Stimulated activated CD4-positive, alpha-beta T cell treated with anti-CD3 and anti-CD28 coated beads, Interleukin-15, amount 100 ng/mL, for 24 hours (primary cell): ENCODE measurements at regions not wholly inside any gene's neighbourhood (a gene's known extent, or its start where the extent isn't known, plus 50 kb on each side); places are given as distances from the start of the nearest gene placed in this dataset.
"Not testable (repeated sequence)": the region's sequence is repeated elsewhere in the genome, so short reads cannot be mapped to it uniquely, and the experiment has no call there.

ENCODE experiments used
- DNase-seq: peaks from one replicate; pipeline ENCODE4 v3.0.0-alpha.2; 2020

DNA sequence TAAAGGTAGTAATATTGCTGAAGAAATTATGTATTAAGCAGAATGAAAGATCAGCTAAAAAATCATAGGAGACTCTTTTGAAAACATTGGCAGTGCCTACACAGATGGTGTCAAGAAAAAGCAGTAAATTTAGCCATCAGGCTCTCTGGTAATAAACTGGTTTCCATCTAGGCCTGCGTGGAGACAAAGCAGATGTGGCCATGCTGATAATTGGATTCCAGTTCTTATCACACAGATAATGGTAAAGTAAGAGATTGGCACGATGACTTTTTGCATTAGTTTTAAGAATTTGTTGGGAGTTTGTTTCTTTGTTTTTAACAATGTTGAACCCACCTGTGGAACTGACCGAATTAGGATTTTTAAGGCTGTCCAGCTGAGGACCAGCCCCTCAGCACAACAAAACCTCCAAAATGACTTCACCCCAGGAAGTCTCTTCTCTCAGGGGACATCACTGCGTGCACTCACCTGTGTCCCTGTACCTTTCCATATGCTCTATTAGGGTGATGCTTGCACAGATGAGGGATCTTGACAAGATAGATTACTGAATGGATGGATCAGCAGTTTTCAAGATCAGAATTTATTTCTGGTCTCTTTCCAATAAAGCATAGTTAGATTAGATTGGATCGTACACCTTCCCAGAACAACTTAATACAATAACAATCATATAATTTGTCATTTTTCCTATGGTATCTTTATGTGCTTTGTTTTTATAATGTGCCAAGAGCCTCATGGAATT, 69.1 kb upstream of the DNAJC10 start:
- no peak for DNase-seq

DNA sequence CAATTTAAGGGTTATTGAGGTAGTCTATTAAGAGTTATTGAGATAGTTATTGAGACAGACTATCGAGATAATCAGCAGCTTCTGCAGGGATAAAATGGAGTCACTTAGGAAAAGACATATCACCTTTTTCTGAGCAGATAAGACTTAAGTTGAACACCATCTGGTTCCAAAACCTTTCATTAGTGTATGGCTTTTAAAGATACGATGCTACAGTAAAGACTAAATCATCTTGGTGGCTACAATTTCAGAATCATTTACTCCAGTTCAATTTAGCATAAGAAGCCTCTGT, 68.6 kb upstream of the DNAJC10 start:
- no peak for DNase-seq

DNA sequence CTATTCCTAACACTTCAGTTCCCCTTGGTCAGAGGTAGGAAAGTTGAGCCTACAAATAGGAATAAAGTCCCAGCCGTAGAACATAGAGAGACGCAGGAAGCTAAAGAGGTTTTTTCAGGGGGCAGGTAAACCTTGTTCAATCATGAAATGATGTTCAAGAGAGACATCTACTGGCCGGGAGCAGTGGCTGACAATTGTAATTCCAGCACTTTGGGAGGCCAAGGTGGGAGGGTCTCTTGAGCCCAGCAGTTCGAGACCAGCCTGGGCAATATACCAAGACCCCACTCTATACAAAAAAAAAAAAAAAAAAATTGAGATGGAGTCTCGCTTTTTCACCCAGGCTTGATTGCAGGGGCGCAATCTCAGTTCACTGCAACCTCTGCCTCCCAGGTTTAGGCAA, 66.7 kb upstream of the DNAJC10 start:
- no peak for DNase-seq

DNA sequence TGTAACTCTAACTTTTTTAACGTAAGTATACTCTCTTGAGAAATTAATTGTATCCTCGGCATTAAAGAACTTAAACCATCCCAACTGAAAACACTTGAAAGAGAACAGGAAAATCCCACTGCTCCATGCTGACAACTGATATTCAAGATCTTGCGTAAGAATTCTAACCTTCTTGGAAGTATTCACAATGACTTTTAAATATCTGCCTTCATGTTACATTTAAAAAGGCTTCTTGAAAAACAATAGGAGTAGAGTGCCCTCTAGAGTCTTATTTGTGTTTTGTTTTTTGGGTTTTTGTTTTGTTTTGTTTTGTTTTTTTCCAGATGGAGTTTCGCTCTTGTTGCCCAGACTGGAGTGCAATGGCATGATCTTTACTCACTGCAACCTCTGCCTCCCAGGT, 65.4 kb upstream of the DNAJC10 start:
- DNase-seq, result no peak

DNA sequence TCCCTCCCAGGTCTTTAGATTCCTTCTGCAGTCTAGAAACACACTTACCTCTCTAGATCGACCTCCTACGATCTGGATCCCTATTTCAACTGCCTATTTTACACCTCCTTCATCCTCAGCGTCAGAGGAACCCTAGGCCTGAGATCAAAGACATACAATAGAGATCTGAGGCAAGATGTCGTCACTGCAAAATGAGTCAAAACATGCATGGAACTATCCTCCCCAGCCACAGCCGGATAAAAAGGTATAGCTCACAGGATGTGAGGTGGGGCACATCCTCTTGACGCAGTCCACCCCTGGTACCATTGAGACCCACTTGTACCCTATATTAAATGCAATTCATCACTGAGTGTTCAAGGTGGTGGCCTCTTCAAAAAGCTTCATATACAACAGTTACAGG, 63.7 kb upstream of the DNAJC10 start:
- peak; percentile 10 for DNase-seq

DNA sequence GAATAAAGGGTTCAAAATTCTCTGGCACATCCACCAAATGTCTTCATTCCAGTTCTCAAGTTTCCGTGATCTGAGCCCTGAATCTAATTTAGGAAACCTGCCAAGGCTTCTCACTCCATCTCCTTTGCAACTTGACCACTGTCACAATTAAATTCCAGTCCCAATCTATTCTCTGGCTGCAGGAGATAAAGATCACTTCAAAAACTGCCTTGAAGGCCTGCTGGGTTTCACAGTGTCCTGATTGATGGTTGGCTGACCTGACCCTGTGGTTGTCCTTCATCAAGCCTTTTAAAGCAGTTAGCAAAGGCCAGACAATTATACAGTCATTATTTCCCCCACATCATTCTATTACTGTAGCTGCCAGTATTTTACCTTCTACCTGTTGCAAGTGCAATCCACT, 60.3 kb upstream of the DNAJC10 start:
- no peak for DNase-seq

DNA sequence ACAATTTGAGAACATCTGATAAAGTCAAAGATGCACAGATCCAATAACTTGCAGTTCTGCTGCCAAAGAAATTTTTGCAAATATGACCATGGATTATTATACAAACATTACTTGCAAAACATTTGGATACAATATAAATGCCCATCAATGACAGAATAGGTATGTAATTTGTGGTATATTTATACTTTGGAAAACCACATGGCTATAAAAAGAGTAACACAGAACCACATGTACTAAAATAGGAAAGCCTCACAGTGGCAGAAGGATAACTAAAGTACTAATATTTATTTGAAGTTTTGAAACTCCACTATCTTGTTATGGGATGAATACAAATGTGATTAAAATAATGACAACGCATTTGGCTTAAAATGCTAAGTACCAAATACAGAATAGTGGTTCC, 51.8 kb upstream of the DNAJC10 start:
- no peak for DNase-seq

DNA sequence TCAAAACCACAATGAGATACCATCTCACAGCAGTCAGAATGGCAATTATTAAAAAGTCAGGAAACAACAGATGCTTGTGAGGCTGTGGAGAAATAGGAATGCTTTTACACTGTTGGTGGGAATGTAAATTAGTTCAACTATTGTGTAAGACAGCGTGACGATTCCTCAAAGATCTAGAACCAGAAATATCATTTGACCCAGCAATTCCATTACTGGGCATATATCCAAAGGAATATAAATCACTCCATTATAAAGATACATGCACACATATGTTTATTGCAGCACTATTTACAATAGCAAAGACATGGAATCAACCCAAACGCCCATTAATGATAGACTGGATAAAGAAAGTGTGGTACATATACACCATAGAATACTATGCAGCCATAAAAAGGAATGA, 50.6 kb upstream of the DNAJC10 start:
- not testable (repeated sequence) for DNase-seq
